Karpas-422 (cell line): ENCODE measurements at regions not wholly inside any gene's neighbourhood (a gene's known extent, or its start where the extent isn't known, plus 50 kb on each side); places are given as distances from the start of the nearest gene placed in this dataset.

ENCODE experiments used
- DNase-seq: peaks from one replicate; pipeline ENCODE4 v3.0.0-alpha.2; 2015
- H2AFZ ChIP-seq: fragments of 200-600 bp; sonication (generic); 2 replicates; pipeline ENCODE4 v1.6.1; 2014; ENCODE audit warnings: antibody characterized with exemption, low read length, mixed read lengths
- H3K27ac ChIP-seq: fragments of 200-600 bp; sonication (generic); 2 replicates; pipeline ENCODE4 v1.5.1; 2014; ENCODE audit warnings: mild to moderate bottlenecking, low read length, moderate library complexity
- H3K27me3 ChIP-seq: fragments of 200-600 bp; sonication (generic); 2 replicates; pipeline ENCODE4 v1.6.1; 2014; ENCODE audit warnings: low read length, mixed read lengths
- H3K36me3 ChIP-seq: fragments of 200-600 bp; sonication (generic); 2 replicates; pipeline ENCODE4 v1.6.1; 2014; ENCODE audit warnings: low read length, mixed read lengths; ENCODE audit not compliant: insufficient read depth
- H3K4me1 ChIP-seq: fragments of 200-600 bp; sonication (generic); 2 replicates; pipeline ENCODE4 v1.6.1; 2014; ENCODE audit warnings: mild to moderate bottlenecking, low read length, mixed read lengths
- H3K4me2 ChIP-seq: fragments of 200-600 bp; sonication (generic); 2 replicates; pipeline ENCODE4 v1.6.1; 2014; ENCODE audit warnings: low read length, low read depth, mild to moderate bottlenecking; ENCODE audit not compliant: poor library complexity, severe bottlenecking
- H3K4me3 ChIP-seq: fragments of 200-600 bp; sonication (generic); 2 replicates; pipeline ENCODE4 v1.5.1; 2014; ENCODE audit warnings: mild to moderate bottlenecking, antibody characterized with exemption, low read length, mixed read lengths
- H3K79me2 ChIP-seq: fragments of 200-600 bp; sonication (generic); 2 replicates; pipeline ENCODE4 v1.6.1; 2014; ENCODE audit warnings: mild to moderate bottlenecking, low read length, mixed read lengths
- H3K9ac ChIP-seq: fragments of 200-600 bp; sonication (generic); 2 replicates; pipeline ENCODE4 v1.6.0; 2014; ENCODE audit warnings: low read length
- H3K9me2 ChIP-seq: fragments of 200-600 bp; sonication (generic), shearing (Covaris generic); replicated peaks from 2 replicates; pipeline ENCODE4 v1.6.0; 2014; ENCODE audit warnings: mild to moderate bottlenecking, low read length, moderate library complexity; ENCODE audit not compliant: insufficient read depth
- H3K9me3 ChIP-seq: fragments of 300-700, 200-600 bp; sonication (generic); 2 replicates; pipeline ENCODE4 v1.6.1; 2014; ENCODE audit warnings: low read length, mixed read lengths
- H4K20me1 ChIP-seq: fragments of 200-600 bp; sonication (generic); 2 replicates; pipeline ENCODE4 v1.6.1; 2014; ENCODE audit warnings: mild to moderate bottlenecking, antibody characterized with exemption, low read length, low read depth; ENCODE audit not compliant: insufficient read depth

GRCh38 chr5:173477345-173478040 lies 139.0 kb downstream of the BOD1 start:
- Histone ChIP-seq H4K20me1 (no peaks in the 10 kb centered on the region), H3K9me3 (no peaks in the 10 kb centered on the region), H3K27ac (no peak overlapping the region), H3K4me2 (no peak overlapping the region), H3K9ac (no peak overlapping the region), H3K36me3 (no peaks in the 10 kb centered on the region), H3K9me2 (no peaks in the 10 kb centered on the region), H3K4me1 (no peaks in the 10 kb centered on the region), H3K27me3 (no peaks in the 10 kb centered on the region), H2AFZ (no peak overlapping the region), H3K4me3 (no peak overlapping the region), H3K79me2 (no peaks in the 10 kb centered on the region)
- no peak for DNase-seq

GRCh38 chr5:173475780-173476179 lies 140.7 kb downstream of the BOD1 start:
- Histone ChIP-seq H2AFZ (no peak overlapping the region), H3K4me3 (no peak overlapping the region), H3K79me2 (no peaks in the 10 kb centered on the region), H3K27ac (no peak overlapping the region), H3K4me2 (no peak overlapping the region), H3K9me2 (no peaks in the 10 kb centered on the region), H3K9me3 (no peaks in the 10 kb centered on the region), H3K9ac (no peak overlapping the region), H3K27me3 (no peaks in the 10 kb centered on the region), H3K36me3 (no peaks in the 10 kb centered on the region), H3K4me1 (no peaks in the 10 kb centered on the region), H4K20me1 (no peaks in the 10 kb centered on the region)
- no peak for DNase-seq

GRCh38 chr5:173474881-173475287 lies 141.6 kb downstream of the BOD1 start:
- H4K20me1 ChIP-seq = no peaks in the 10 kb centered on the region
- H3K36me3 ChIP-seq = no peaks in the 10 kb centered on the region
- no peaks in the 10 kb centered on the region for H3K4me1 ChIP-seq
- no peak overlapping the region for H2AFZ ChIP-seq
- H3K27me3 ChIP-seq = no peaks in the 10 kb centered on the region
- H3K9ac ChIP-seq = no peak overlapping the region
- DNase-seq = no peak
- H3K79me2 ChIP-seq = no peaks in the 10 kb centered on the region
- H3K27ac ChIP-seq = no peak overlapping the region
- H3K9me2 ChIP-seq = no peaks in the 10 kb centered on the region
- no peak overlapping the region for H3K4me3 ChIP-seq
- no peaks in the 10 kb centered on the region for H3K9me3 ChIP-seq
- H3K4me2 ChIP-seq = no peak overlapping the region

GRCh38 chr5:173473288-173473687 lies 143.2 kb downstream of the BOD1 start:
- H3K27me3 ChIP-seq = no peaks in the 10 kb centered on the region
- no peaks in the 10 kb centered on the region for H4K20me1 ChIP-seq
- no peak overlapping the region for H3K4me2 ChIP-seq
- H3K9me2 ChIP-seq = no peaks in the 10 kb centered on the region
- H3K36me3 ChIP-seq = no peaks in the 10 kb centered on the region
- H2AFZ ChIP-seq = no peak overlapping the region
- H3K79me2 ChIP-seq = no peaks in the 10 kb centered on the region
- no peaks in the 10 kb centered on the region for H3K9me3 ChIP-seq
- no peak overlapping the region for H3K4me3 ChIP-seq
- no peak overlapping the region for H3K27ac ChIP-seq
- no peak for DNase-seq
- H3K9ac ChIP-seq = no peak overlapping the region
- H3K4me1 ChIP-seq = no peaks in the 10 kb centered on the region

GRCh38 chr5:173472784-173473278 lies 143.6 kb downstream of the BOD1 start:
- H4K20me1 ChIP-seq = no peaks in the 10 kb centered on the region
- H3K9me3 ChIP-seq = no peaks in the 10 kb centered on the region
- no peaks in the 10 kb centered on the region for H3K36me3 ChIP-seq
- H3K4me3 ChIP-seq = no peak overlapping the region
- H3K79me2 ChIP-seq = no peaks in the 10 kb centered on the region
- H3K9me2 ChIP-seq = no peaks in the 10 kb centered on the region
- H3K4me1 ChIP-seq = no peaks in the 10 kb centered on the region
- DNase-seq = no peak
- no peak overlapping the region for H2AFZ ChIP-seq
- no peak overlapping the region for H3K27ac ChIP-seq
- H3K4me2 ChIP-seq = no peak overlapping the region
- no peaks in the 10 kb centered on the region for H3K27me3 ChIP-seq
- no peak overlapping the region for H3K9ac ChIP-seq

GRCh38 chr5:173472164-173472563 lies 143.9 kb upstream of the STC2 start:
- no peaks in the 10 kb centered on the region for H4K20me1 ChIP-seq
- no peaks in the 10 kb centered on the region for H3K9me2 ChIP-seq
- no peaks in the 10 kb centered on the region for H3K79me2 ChIP-seq
- no peaks in the 10 kb centered on the region for H3K36me3 ChIP-seq
- no peak overlapping the region for H3K27ac ChIP-seq
- no peak for DNase-seq
- H3K4me2 ChIP-seq = no peak overlapping the region
- H2AFZ ChIP-seq = no peak overlapping the region
- H3K27me3 ChIP-seq = no peaks in the 10 kb centered on the region
- H3K9me3 ChIP-seq = no peaks in the 10 kb centered on the region
- no peaks in the 10 kb centered on the region for H3K4me1 ChIP-seq
- H3K4me3 ChIP-seq = no peak overlapping the region
- H3K9ac ChIP-seq = no peak overlapping the region

GRCh38 chr5:173468821-173469251 lies 140.6 kb upstream of the STC2 start:
- Histone ChIP-seq H3K4me3 (no peak overlapping the region), H4K20me1 (no peaks in the 10 kb centered on the region), H3K9me3 (no peaks in the 10 kb centered on the region), H3K9ac (no peak overlapping the region), H3K9me2 (no peaks in the 10 kb centered on the region), H3K4me1 (no peaks in the 10 kb centered on the region), H3K27ac (no peak overlapping the region), H2AFZ (no peak overlapping the region), H3K4me2 (no peak overlapping the region), H3K36me3 (no peaks in the 10 kb centered on the region), H3K79me2 (no peaks in the 10 kb centered on the region), H3K27me3 (peaks cover 3% of the 10 kb centered on the region; the same call in 1 of the 2 replicates)
- no peak for DNase-seq

GRCh38 chr5:173466227-173466626 lies 138.0 kb upstream of the STC2 start:
- Histone ChIP-seq H4K20me1 (no peaks in the 10 kb centered on the region), H3K4me1 (no peaks in the 10 kb centered on the region), H3K79me2 (no peaks in the 10 kb centered on the region), H3K9me3 (no peaks in the 10 kb centered on the region), H3K4me3 (no peak overlapping the region), H3K27ac (no peak overlapping the region), H2AFZ (no peak overlapping the region), H3K27me3 (peaks cover 3% of the 10 kb centered on the region; the same call in 1 of the 2 replicates), H3K9ac (no peak overlapping the region), H3K36me3 (no peaks in the 10 kb centered on the region), H3K9me2 (no peaks in the 10 kb centered on the region), H3K4me2 (no peak overlapping the region)
- DNase-seq = no peak
